B cell (primary cell): ENCODE measurements at regions not wholly inside any gene's neighbourhood (a gene's known extent, or its start where the extent isn't known, plus 50 kb on each side); places are given as distances from the start of the nearest gene placed in this dataset.

Source experiments
- ATAC-seq: fragments of 200-7000 bp; cut with Tn5 transposase; one replicate; pipeline ENCODE4 v1.10.0; 2021; ENCODE audit warnings: low read depth, mild to moderate bottlenecking, moderate number of reproducible peaks, moderate library complexity
- CTCF ChIA-PET: fragments of 350-600 bp; sonication (Branson Sonifier 250); formaldehyde crosslinking; loops from one replicate; lab custom pipeline; 2021; ENCODE audit warnings: antibody characterized with exemption, inconsistent platforms; lab: Charles Lee
- POLR2A ChIA-PET: fragments of 350-600 bp; sonication (Branson Sonifier 250); formaldehyde crosslinking; loops from one replicate; lab custom pipeline; 2021; ENCODE audit warnings: antibody characterized with exemption; lab: Charles Lee
- DNase-seq: peaks from one replicate; pipeline ENCODE4 v3.0.0; 2013
- H2AFZ ChIP-seq: 2 replicates; pipeline ENCODE4 v1.6.1; 2012; ENCODE audit warnings: mild to moderate bottlenecking, low read depth, low read length; ENCODE audit not compliant: insufficient read depth, poor library complexity, severe bottlenecking
- H3K27ac ChIP-seq, 2 donors: 1 replicate in 1 of 2; 2 replicates in 1 of 2; pipeline ENCODE4 v1.5.1; 2012 to 2013; ENCODE audit warnings: low read length in 2 of 2, mild to moderate bottlenecking in 2 of 2, moderate library complexity in 1 of 2
- H3K27me3 ChIP-seq, 4 experiments: fragments of 200-600 bp in 1 of 4; sonication (generic) in 1 of 4; replicated peaks in 1 of 4; 1 replicate in 2 of 4; 2 replicates in 2 of 4; pipeline versions ENCODE4 v1.6.1 to v1.7.0; 2013 to 2016; ENCODE audit warnings: low read length in 3 of 4, mild to moderate bottlenecking in 2 of 4, mixed read lengths in 1 of 4, moderate library complexity in 1 of 4; ENCODE audit not compliant: insufficient read depth in 4 of 4, control insufficient read depth in 3 of 4; ENCODE audit errors: control extremely low read depth in 1 of 4
- H3K36me3 ChIP-seq, 2 experiments: replicated peaks in 1 of 2; 1 replicate in 1 of 2; 2 replicates in 1 of 2; pipeline versions ENCODE4 v1.6.1 to v1.7.1; 2013; ENCODE audit warnings: low read length in 1 of 2; ENCODE audit not compliant: insufficient read depth in 2 of 2, control insufficient read depth in 1 of 2; ENCODE audit errors: control extremely low read depth in 1 of 2, extremely low read depth in 1 of 2
- H3K4me1 ChIP-seq, 2 donors: fragments of 200-600 bp in 1 of 2; sonication (generic) in 1 of 2; 1 replicate in 1 of 2; 2 replicates in 1 of 2; pipeline versions ENCODE4 v1.5.1 to v1.6.1; 2013 to 2017; ENCODE audit warnings: low read length in 2 of 2; ENCODE audit not compliant: control insufficient read depth in 2 of 2, insufficient read depth in 2 of 2
- H3K4me2 ChIP-seq: replicated peaks from 2 replicates; pipeline ENCODE3; 2012; ENCODE audit warnings: mild to moderate bottlenecking, low read depth, low read length; ENCODE audit not compliant: poor library complexity, severe bottlenecking
- H3K4me3 ChIP-seq, 5 experiments: fragments of 200-600 bp in 1 of 5; sonication (generic) in 1 of 5; 1 replicate in 3 of 5; 2 replicates in 2 of 5; pipeline versions ENCODE4 v1.5.1 to v1.7.0; 2011 to 2016; ENCODE audit warnings: low read length in 4 of 5, mild to moderate bottlenecking in 4 of 5, low read depth in 2 of 5, control low read depth in 1 of 5, moderate library complexity in 1 of 5; ENCODE audit not compliant: insufficient read depth in 1 of 5; ENCODE audit errors: control extremely low read depth in 1 of 5, extremely low read depth in 1 of 5
- H3K79me2 ChIP-seq: fragments of 200-600 bp; sonication (generic); one replicate; pipeline ENCODE4 v1.6.0; 2016; ENCODE audit warnings: low read length; ENCODE audit not compliant: control insufficient read depth, insufficient read depth
- H3K9ac ChIP-seq: fragments of 200-600 bp; sonication (generic); 2 replicates; pipeline ENCODE4 v1.6.1; 2017; ENCODE audit warnings: mild to moderate bottlenecking, low read length, moderate library complexity
- H3K9me3 ChIP-seq, 3 donors: one replicate each; pipeline versions ENCODE4 v1.6.1 to v1.7.1; 2013; ENCODE audit warnings: low read length in 2 of 3; ENCODE audit not compliant: control insufficient read depth in 2 of 3, insufficient read depth in 1 of 3; ENCODE audit errors: control extremely low read depth in 1 of 3
- H4K20me1 ChIP-seq: 2 replicates; pipeline ENCODE4 v1.6.0; 2012; ENCODE audit warnings: mild to moderate bottlenecking, low read length; ENCODE audit not compliant: insufficient read depth, control insufficient read depth, poor library complexity, severe bottlenecking
- H3K27ac Mint-ChIP-seq: one replicate; pipeline ENCODE4 v1.8.0; 2021; ENCODE audit warnings: mixed read lengths
- H3K27me3 Mint-ChIP-seq: one replicate; pipeline ENCODE4 v1.8.0; 2021; ENCODE audit warnings: mixed read lengths
- H3K4me1 Mint-ChIP-seq: one replicate; pipeline ENCODE4 v1.8.0; 2021; ENCODE audit warnings: mixed read lengths
- H3K4me3 Mint-ChIP-seq: one replicate; pipeline ENCODE4 v1.8.0; 2021; ENCODE audit warnings: mixed read lengths
- H3K9me3 Mint-ChIP-seq: one replicate; pipeline ENCODE4 v1.8.0; 2022; ENCODE audit warnings: mixed read lengths; ENCODE audit not compliant: insufficient read depth
- CTCF ChIP-seq: fragments of 200-600 bp; IDR thresholded peaks from one replicate; pipeline ENCODE4 v1.8.0; 2022; ENCODE audit warnings: antibody characterized with exemption, mild to moderate bottlenecking
- EZH2 ChIP-seq: IDR thresholded peaks from 2 replicates; pipeline ENCODE4 v1.6.1; 2012; ENCODE audit warnings: borderline replicate concordance, low read depth, mild to moderate bottlenecking, moderate library complexity, low read length; ENCODE audit not compliant: insufficient read depth, poor library complexity, severe bottlenecking
- WGBS: methylation state at CpG from one replicate; pipeline ENCODE4 v1.1.5; 2013; ENCODE audit warnings: missing lambda C conversion rate; ENCODE audit not compliant: insufficient coverage; 5-methylcytosine and 5-hydroxymethylcytosine counted together
- intact Hi-C: fragments of 100-400 bp; cut with micrococcal nuclease; formaldehyde crosslinking; loops from one replicate; pipeline ENCODE4 v1.10.0; 2022

GRCh38 chr11:15493066-15493465, 378.3 kb downstream of the INSC start:
- WGBS: no CpG with 5 or more reads among the region's 2 CpGs
- POLR2A ChIA-PET: no interaction called here
- Mint-ChIP-seq H3K27me3 (no peaks in the 10 kb centered on the region), H3K4me3 (no peak overlapping the region), H3K4me1 (no peaks in the 10 kb centered on the region), H3K9me3 (no peaks in the 10 kb centered on the region), H3K27ac (no peak overlapping the region)
- Histone ChIP-seq H3K27ac (no peak overlapping the region), H3K4me1 (no peaks in the 10 kb centered on the region), H3K4me3 (no peak overlapping the region), H3K9me3 (peaks cover 0 to 2% (median 1%) of the 10 kb centered on the region in 3 donors), H2AFZ (no peak overlapping the region), H3K79me2 (no peaks in the 10 kb centered on the region), H3K36me3 (no peaks in the 10 kb centered on the region), H4K20me1 (no peaks in the 10 kb centered on the region), H3K27me3 (no peaks in the 10 kb centered on the region), H3K9ac (no peak overlapping the region), H3K4me2 (no peak overlapping the region)
- TF ChIP-seq CTCF: no peak
- TF ChIP-seq EZH2: no peak
- CTCF ChIA-PET: no interaction called here
- DNase-seq: no peak
- ATAC-seq: no peak
- intact Hi-C loops: no loop called here

- intact Hi-C loops: no loop called here
- no peak overlapping the region for H3K4me2 ChIP-seq
- no peaks in the 10 kb centered on the region for H3K4me1 ChIP-seq
- no peaks in the 10 kb centered on the region for H3K4me1 Mint-ChIP-seq
- no peak overlapping the region for H3K27ac Mint-ChIP-seq
- 50% methylated on average over 1 of the region's 1 CpG for WGBS
- no peaks in the 10 kb centered on the region for H4K20me1 ChIP-seq
- H3K36me3 ChIP-seq: no peaks in the 10 kb centered on the region
- H3K9ac ChIP-seq: no peak overlapping the region
- ATAC-seq (no peak), DNase-seq (no peak)
- no peaks in the 10 kb centered on the region for H3K27me3 ChIP-seq
- no peak for TF ChIP-seq EZH2
- no peak for TF ChIP-seq CTCF
- H3K9me3 Mint-ChIP-seq: no peaks in the 10 kb centered on the region
- H3K4me3 ChIP-seq: no peak overlapping the region
- no peaks in the 10 kb centered on the region for H3K79me2 ChIP-seq
- H3K9me3 ChIP-seq: peaks cover 0 to 1% (median 0%) of the 10 kb centered on the region in 3 donors
- H2AFZ ChIP-seq: no peak overlapping the region
- CTCF ChIA-PET: no interaction called here
- H3K27me3 Mint-ChIP-seq: no peaks in the 10 kb centered on the region
- POLR2A ChIA-PET: no interaction called here
- no peak overlapping the region for H3K4me3 Mint-ChIP-seq
- H3K27ac ChIP-seq: no peak overlapping the region
Measured at GRCh38 chr11:15493921-15494620, 379.3 kb downstream of the INSC start.
